ENCODE measurements at regions not wholly inside any gene's neighbourhood (a gene's known extent, or its start where the extent isn't known, plus 50 kb on each side); places are given as distances from the start of the nearest gene placed in this dataset.

DNA sequence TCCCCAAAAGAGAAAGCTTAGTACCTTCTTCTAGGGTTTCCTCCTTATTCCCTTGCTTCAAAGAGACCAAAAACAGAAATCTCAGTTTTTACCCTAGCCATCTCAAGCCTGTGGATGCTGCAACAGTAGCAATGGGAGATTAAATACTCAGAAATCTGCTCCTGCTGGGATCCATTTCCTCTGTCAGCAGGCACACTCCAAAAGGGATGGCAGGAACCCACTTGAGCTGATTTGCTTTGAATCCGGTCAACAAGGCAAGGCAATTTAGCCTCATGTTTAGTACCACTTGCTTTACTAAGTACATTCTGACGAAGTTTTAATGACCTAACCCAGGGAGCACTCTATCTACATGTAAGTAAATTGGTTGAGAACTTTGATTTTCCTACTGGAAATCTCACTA lies 590.0 kb upstream of the ADAMTS9 start:
- peak overlapping the region; percentile 18; the same call in 1 of the 2 replicates for H2AFZ ChIP-seq
- H3F3A ChIP-seq (replicated peaks; ENCODE audit: low read depth) = no peaks in the 10 kb centered on the region
- no peak for TF ChIP-seq EZH2 (IDR thresholded peaks at IDR 0.05; ENCODE audit: low read depth, unreplicated experiment)
- TF ChIP-seq, protein P1, sequence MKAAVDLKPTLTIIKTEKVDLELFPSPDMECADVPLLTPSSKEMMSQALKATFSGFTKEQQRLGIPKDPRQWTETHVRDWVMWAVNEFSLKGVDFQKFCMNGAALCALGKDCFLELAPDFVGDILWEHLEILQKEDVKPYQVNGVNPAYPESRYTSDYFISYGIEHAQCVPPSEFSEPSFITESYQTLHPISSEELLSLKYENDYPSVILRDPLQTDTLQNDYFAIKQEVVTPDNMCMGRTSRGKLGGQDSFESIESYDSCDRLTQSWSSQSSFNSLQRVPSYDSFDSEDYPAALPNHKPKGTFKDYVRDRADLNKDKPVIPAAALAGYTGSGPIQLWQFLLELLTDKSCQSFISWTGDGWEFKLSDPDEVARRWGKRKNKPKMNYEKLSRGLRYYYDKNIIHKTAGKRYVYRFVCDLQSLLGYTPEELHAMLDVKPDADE (IDR thresholded peaks at IDR 0.05) = no peak; the same call in 1 of the 2 replicates
- TF ChIP-seq, protein P2, sequence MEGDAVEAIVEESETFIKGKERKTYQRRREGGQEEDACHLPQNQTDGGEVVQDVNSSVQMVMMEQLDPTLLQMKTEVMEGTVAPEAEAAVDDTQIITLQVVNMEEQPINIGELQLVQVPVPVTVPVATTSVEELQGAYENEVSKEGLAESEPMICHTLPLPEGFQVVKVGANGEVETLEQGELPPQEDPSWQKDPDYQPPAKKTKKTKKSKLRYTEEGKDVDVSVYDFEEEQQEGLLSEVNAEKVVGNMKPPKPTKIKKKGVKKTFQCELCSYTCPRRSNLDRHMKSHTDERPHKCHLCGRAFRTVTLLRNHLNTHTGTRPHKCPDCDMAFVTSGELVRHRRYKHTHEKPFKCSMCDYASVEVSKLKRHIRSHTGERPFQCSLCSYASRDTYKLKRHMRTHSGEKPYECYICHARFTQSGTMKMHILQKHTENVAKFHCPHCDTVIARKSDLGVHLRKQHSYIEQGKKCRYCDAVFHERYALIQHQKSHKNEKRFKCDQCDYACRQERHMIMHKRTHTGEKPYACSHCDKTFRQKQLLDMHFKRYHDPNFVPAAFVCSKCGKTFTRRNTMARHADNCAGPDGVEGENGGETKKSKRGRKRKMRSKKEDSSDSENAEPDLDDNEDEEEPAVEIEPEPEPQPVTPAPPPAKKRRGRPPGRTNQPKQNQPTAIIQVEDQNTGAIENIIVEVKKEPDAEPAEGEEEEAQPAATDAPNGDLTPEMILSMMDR (conservative IDR thresholded peaks at IDR 0.05; ENCODE audit: low read depth in 2 of 2) = no peak
- no peak for TF ChIP-seq ZNF114 (CRISPR knock-in tag; IDR thresholded peaks at IDR 0.05)
- no peak for TF ChIP-seq JUNB (IDR thresholded peaks at IDR 0.05; ENCODE audit: unreplicated experiment)
- TF ChIP-seq POLR2AphosphoS5 (IDR thresholded peaks at IDR 0.05; ENCODE audit: low read depth) = no peak
- no peak for TF ChIP-seq ZNF331 (CRISPR knock-in tag; IDR thresholded peaks at IDR 0.05; ENCODE audit: low read depth)
- TF ChIP-seq, protein P3, sequence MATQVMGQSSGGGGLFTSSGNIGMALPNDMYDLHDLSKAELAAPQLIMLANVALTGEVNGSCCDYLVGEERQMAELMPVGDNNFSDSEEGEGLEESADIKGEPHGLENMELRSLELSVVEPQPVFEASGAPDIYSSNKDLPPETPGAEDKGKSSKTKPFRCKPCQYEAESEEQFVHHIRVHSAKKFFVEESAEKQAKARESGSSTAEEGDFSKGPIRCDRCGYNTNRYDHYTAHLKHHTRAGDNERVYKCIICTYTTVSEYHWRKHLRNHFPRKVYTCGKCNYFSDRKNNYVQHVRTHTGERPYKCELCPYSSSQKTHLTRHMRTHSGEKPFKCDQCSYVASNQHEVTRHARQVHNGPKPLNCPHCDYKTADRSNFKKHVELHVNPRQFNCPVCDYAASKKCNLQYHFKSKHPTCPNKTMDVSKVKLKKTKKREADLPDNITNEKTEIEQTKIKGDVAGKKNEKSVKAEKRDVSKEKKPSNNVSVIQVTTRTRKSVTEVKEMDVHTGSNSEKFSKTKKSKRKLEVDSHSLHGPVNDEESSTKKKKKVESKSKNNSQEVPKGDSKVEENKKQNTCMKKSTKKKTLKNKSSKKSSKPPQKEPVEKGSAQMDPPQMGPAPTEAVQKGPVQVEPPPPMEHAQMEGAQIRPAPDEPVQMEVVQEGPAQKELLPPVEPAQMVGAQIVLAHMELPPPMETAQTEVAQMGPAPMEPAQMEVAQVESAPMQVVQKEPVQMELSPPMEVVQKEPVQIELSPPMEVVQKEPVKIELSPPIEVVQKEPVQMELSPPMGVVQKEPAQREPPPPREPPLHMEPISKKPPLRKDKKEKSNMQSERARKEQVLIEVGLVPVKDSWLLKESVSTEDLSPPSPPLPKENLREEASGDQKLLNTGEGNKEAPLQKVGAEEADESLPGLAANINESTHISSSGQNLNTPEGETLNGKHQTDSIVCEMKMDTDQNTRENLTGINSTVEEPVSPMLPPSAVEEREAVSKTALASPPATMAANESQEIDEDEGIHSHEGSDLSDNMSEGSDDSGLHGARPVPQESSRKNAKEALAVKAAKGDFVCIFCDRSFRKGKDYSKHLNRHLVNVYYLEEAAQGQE (IDR thresholded peaks at IDR 0.05; ENCODE audit: unreplicated experiment) = no peak
- TF ChIP-seq EZH2phosphoT487 (IDR thresholded peaks at IDR 0.05; ENCODE audit: unreplicated experiment) = no peak
- TF ChIP-seq, protein P4, sequence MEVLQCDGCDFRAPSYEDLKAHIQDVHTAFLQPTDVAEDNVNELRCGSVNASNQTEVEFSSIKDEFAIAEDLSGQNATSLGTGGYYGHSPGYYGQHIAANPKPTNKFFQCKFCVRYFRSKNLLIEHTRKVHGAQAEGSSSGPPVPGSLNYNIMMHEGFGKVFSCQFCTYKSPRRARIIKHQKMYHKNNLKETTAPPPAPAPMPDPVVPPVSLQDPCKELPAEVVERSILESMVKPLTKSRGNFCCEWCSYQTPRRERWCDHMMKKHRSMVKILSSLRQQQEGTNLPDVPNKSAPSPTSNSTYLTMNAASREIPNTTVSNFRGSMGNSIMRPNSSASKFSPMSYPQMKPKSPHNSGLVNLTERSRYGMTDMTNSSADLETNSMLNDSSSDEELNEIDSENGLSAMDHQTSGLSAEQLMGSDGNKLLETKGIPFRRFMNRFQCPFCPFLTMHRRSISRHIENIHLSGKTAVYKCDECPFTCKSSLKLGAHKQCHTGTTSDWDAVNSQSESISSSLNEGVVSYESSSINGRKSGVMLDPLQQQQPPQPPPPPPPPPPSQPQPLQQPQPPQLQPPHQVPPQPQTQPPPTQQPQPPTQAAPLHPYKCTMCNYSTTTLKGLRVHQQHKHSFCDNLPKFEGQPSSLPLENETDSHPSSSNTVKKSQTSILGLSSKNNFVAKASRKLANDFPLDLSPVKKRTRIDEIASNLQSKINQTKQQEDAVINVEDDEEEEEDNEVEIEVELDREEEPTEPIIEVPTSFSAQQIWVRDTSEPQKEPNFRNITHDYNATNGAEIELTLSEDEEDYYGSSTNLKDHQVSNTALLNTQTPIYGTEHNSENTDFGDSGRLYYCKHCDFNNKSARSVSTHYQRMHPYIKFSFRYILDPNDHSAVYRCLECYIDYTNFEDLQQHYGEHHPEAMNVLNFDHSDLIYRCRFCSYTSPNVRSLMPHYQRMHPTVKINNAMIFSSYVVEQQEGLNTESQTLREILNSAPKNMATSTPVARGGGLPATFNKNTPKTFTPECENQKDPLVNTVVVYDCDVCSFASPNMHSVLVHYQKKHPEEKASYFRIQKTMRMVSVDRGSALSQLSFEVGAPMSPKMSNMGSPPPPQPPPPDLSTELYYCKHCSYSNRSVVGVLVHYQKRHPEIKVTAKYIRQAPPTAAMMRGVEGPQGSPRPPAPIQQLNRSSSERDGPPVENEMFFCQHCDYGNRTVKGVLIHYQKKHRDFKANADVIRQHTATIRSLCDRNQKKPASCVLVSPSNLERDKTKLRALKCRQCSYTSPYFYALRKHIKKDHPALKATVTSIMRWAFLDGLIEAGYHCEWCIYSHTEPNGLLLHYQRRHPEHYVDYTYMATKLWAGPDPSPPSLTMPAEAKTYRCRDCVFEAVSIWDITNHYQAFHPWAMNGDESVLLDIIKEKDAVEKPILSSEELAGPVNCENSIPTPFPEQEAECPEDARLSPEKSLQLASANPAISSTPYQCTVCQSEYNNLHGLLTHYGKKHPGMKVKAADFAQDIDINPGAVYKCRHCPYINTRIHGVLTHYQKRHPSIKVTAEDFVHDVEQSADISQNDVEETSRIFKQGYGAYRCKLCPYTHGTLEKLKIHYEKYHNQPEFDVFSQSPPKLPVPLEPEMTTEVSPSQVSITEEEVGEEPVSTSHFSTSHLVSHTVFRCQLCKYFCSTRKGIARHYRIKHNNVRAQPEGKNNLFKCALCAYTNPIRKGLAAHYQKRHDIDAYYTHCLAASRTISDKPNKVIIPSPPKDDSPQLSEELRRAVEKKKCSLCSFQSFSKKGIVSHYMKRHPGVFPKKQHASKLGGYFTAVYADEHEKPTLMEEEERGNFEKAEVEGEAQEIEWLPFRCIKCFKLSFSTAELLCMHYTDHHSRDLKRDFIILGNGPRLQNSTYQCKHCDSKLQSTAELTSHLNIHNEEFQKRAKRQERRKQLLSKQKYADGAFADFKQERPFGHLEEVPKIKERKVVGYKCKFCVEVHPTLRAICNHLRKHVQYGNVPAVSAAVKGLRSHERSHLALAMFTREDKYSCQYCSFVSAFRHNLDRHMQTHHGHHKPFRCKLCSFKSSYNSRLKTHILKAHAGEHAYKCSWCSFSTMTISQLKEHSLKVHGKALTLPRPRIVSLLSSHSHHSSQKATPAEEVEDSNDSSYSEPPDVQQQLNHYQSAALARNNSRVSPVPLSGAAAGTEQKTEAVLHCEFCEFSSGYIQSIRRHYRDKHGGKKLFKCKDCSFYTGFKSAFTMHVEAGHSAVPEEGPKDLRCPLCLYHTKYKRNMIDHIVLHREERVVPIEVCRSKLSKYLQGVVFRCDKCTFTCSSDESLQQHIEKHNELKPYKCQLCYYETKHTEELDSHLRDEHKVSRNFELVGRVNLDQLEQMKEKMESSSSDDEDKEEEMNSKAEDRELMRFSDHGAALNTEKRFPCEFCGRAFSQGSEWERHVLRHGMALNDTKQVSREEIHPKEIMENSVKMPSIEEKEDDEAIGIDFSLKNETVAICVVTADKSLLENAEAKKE (CRISPR knock-in tag; IDR thresholded peaks at IDR 0.05) = no peak
- ATAC-seq = no peak
- peak overlapping the region; percentile 19; the same call in 1 of the 2 replicates for H3K4me2 ChIP-seq
- Mint-ChIP-seq H3K36me3 (ENCODE audit: low read depth) (no peaks in the 10 kb centered on the region), H3K9me3 (no peaks in the 10 kb centered on the region), H3K4me3 (no peak overlapping the region), H3K27ac (no peak overlapping the region), H3K27me3 (ENCODE audit: insufficient read depth, low read depth, poor library complexity) (peaks cover 5% of the 10 kb centered on the region), H3K4me1 (peaks cover 20% of the 10 kb centered on the region)
- no peaks in the 10 kb centered on the region for H4K20me1 ChIP-seq (replicated peaks; ENCODE audit: insufficient read depth)
- H3K79me2 ChIP-seq (replicated peaks; ENCODE audit: insufficient read depth) = no peaks in the 10 kb centered on the region
- peak; percentile 15 for DNase-seq (ENCODE audit: low spot score)
- H3K4me1 ChIP-seq (ENCODE audit: insufficient read depth) = peaks cover 20% of the 10 kb centered on the region
- H3K4me3 ChIP-seq = no peak overlapping the region
- H3K9me2 ChIP-seq (ENCODE audit: insufficient read depth) = peaks cover 16% of the 10 kb centered on the region; the same call in 1 of the 2 replicates
- H3K36me3 ChIP-seq (ENCODE audit: insufficient read depth) = no peaks in the 10 kb centered on the region
- no peaks in the 10 kb centered on the region for H3K27me3 ChIP-seq (ENCODE audit: insufficient read depth)
- no peak overlapping the region for H3K27ac ChIP-seq (ENCODE audit: low read depth)
